Ecto neural progenitor cell (in vitro differentiated cells): ENCODE measurements at regions not wholly inside any gene's neighbourhood (a gene's known extent, or its start where the extent isn't known, plus 50 kb on each side); places are given as distances from the start of the nearest gene placed in this dataset.

Experiments used
- DNase-seq: peaks from one replicate; pipeline ENCODE4 v3.0.0-alpha.2; 2018; ENCODE audit warnings: low spot score

- DNase-seq = no peak
Observed at GRCh38 chr10:30793093-30793492, 163.5 kb upstream of the LYZL2 start.

- DNase-seq = no peak
Observed at GRCh38 chr10:30792025-30792424, 162.5 kb upstream of the LYZL2 start.

GRCh38 chr10:30791197-30791611, 161.7 kb upstream of the LYZL2 start:
- no peak for DNase-seq

- no peak for DNase-seq
Observed at GRCh38 chr10:30789806-30790205, 160.3 kb upstream of the LYZL2 start.

- DNase-seq = no peak
Observed at GRCh38 chr10:30788307-30788706, 158.8 kb upstream of the LYZL2 start.

- DNase-seq = no peak
Observed at GRCh38 chr10:30786906-30787305, 157.4 kb upstream of the LYZL2 start.

GRCh38 chr10:30786131-30786530, 156.6 kb upstream of the LYZL2 start:
- DNase-seq = no peak

- peak; percentile 91 for DNase-seq
Observed at GRCh38 chr10:30784897-30785605, 155.5 kb upstream of the LYZL2 start.

- no peak for DNase-seq
Observed at GRCh38 chr10:30784524-30784896, 155.0 kb upstream of the LYZL2 start.

GRCh38 chr10:30783939-30784501, 154.5 kb upstream of the LYZL2 start:
- peak; percentile 91 for DNase-seq

GRCh38 chr10:30782537-30783461, 153.2 kb upstream of the LYZL2 start:
- DNase-seq = no peak

GRCh38 chr10:30782157-30782536, 152.6 kb upstream of the LYZL2 start:
- no peak for DNase-seq

GRCh38 chr10:30781670-30782121, 152.1 kb upstream of the LYZL2 start:
- no peak for DNase-seq

GRCh38 chr10:30778769-30779168, 149.2 kb upstream of the LYZL2 start:
- DNase-seq = no peak

GRCh38 chr10:30775779-30776591, 146.4 kb upstream of the LYZL2 start:
- DNase-seq = no peak

- no peak for DNase-seq
Observed at GRCh38 chr10:30774261-30774660, 144.7 kb upstream of the LYZL2 start.

- DNase-seq = no peak
Observed at GRCh38 chr10:30773501-30773900, 143.9 kb upstream of the LYZL2 start.

- DNase-seq = no peak
Observed at GRCh38 chr10:30770816-30771215, 141.3 kb upstream of the LYZL2 start.

GRCh38 chr10:30770229-30770628, 140.7 kb upstream of the LYZL2 start:
- DNase-seq = no peak

- DNase-seq = no peak
Observed at GRCh38 chr10:30769361-30769760, 139.8 kb upstream of the LYZL2 start.

GRCh38 chr10:30765616-30766015, 136.1 kb upstream of the LYZL2 start:
- no peak for DNase-seq

- no peak for DNase-seq
Observed at GRCh38 chr10:30765022-30765615, 135.6 kb upstream of the LYZL2 start.
